A673 (cell line): ENCODE measurements at regions not wholly inside any gene's neighbourhood (a gene's known extent, or its start where the extent isn't known, plus 50 kb on each side); places are given as distances from the start of the nearest gene placed in this dataset.

Experiments used
- EZH2 ChIP-seq: fragments of 200-600 bp; sonication (generic); IDR thresholded peaks from 2 replicates; pipeline ENCODE4 v1.6.1; 2017; ENCODE audit warnings: borderline replicate concordance, low read depth, mild to moderate bottlenecking, mixed read lengths, antibody characterized with exemption, low read length; ENCODE audit not compliant: poor library complexity, severe bottlenecking
- TF ChIP-seq, protein P1 (sequence below): fragments of 300-800, 200-600 bp; sonication (generic); conservative IDR thresholded peaks from 2 replicates; pipeline ENCODE4 v1.5.1; 2017; ENCODE audit warnings: low read depth, mild to moderate bottlenecking, antibody characterized with exemption, low read length, moderate library complexity, mixed read lengths

DNA sequence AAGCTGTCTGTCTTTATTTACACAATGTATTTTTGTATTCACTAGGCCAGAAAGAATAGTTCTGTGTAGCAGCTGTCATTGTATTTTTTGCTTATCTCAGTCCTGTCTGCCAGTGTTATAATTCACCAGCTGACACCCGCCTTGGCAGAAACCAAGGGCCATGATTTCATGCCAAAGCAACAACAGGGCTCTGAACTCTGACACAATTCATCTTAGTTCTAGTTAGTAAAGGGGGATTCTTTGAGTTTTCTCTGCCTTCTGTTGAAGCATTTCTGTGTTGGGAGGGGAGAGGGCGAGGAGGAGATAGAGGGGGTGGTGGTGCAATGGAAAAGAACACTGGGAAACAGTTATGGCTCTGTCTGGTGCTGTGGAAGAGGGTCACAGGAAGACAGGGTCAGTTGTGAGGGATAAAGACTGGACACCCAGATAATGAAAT lies 684.6 kb upstream of the MARCKS start:
- TF ChIP-seq, protein P1, sequence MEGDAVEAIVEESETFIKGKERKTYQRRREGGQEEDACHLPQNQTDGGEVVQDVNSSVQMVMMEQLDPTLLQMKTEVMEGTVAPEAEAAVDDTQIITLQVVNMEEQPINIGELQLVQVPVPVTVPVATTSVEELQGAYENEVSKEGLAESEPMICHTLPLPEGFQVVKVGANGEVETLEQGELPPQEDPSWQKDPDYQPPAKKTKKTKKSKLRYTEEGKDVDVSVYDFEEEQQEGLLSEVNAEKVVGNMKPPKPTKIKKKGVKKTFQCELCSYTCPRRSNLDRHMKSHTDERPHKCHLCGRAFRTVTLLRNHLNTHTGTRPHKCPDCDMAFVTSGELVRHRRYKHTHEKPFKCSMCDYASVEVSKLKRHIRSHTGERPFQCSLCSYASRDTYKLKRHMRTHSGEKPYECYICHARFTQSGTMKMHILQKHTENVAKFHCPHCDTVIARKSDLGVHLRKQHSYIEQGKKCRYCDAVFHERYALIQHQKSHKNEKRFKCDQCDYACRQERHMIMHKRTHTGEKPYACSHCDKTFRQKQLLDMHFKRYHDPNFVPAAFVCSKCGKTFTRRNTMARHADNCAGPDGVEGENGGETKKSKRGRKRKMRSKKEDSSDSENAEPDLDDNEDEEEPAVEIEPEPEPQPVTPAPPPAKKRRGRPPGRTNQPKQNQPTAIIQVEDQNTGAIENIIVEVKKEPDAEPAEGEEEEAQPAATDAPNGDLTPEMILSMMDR: no peak
- TF ChIP-seq EZH2: no peak
